GM19397 (cell line): ENCODE measurements at regions not wholly inside any gene's neighbourhood (a gene's known extent, or its start where the extent isn't known, plus 50 kb on each side); places are given as distances from the start of the nearest gene placed in this dataset.
"Not testable (repeated sequence)": the region's sequence is repeated elsewhere in the genome, so short reads cannot be mapped to it uniquely, and the experiment has no call there.

Experiments used
- ATAC-seq: cut with Tn5 transposase; IDR thresholded peaks from one replicate; pipeline ENCODE4 v1.9.1; 2021; ENCODE audit warnings: mild to moderate bottlenecking, moderate library complexity; ENCODE audit not compliant: unreplicated experiment

GRCh38 chr12:90710711-90711110 is 244.3 kb downstream of the CCER1 start:
- no peak for ATAC-seq

GRCh38 chr12:90706036-90706435 is 248.9 kb downstream of the CCER1 start:
- ATAC-seq = no peak

GRCh38 chr12:90695415-90695814 is 259.6 kb downstream of the CCER1 start:
- no peak for ATAC-seq

DNA sequence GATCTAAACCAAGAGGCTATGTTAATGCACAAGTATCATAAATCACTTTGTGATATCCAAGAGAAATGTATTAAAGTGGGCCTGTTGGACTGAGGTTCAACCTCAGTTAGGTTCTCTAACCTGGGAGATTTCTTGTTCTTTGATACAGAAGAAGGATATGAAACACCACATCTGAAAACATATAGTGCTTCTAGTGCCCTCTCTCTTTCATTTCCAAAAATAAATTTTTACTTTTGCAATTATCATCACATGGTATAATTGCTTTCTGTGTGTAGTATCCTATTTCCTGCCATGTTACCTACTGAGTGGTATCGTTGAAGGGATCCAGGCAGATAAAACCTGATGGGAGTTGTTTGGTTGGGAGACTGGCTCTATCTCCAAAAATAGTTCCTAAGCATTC is 264.9 kb downstream of the CCER1 start:
- ATAC-seq = no peak

- ATAC-seq = not testable (repeated sequence)
These were observed 267.3 kb downstream of the CCER1 start for GRCh38 chr12:90687682-90688081.

- ATAC-seq = no peak
These were observed 271.1 kb downstream of the CCER1 start for GRCh38 chr12:90683871-90684270.

DNA sequence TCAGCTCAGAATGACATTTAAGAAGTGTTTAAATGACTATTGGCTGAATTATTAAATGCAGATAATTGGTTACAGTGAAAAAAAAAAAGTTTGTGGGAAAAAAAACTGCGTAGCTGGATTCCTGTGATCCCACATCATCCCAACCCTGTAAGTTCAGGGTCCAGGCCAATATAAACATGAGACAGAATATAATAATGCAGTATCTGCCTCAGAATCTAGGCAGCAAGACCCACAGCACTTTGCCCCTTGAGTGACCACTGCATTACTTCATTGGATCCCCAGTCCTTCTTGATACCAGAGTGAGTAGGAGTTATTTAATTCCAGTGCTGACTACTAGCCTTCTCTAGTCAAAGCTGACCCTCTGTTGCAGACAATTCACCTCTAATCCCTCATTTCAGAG is 272.6 kb downstream of the CCER1 start:
- no peak for ATAC-seq

GRCh38 chr12:90679674-90680073 is 275.3 kb downstream of the CCER1 start:
- ATAC-seq = no peak

GRCh38 chr12:90677552-90677951 is 277.4 kb downstream of the CCER1 start:
- ATAC-seq = no peak

GRCh38 chr12:90677055-90677454 is 277.9 kb downstream of the CCER1 start:
- ATAC-seq = no peak

GRCh38 chr12:90675106-90675505 is 279.9 kb downstream of the CCER1 start:
- no peak for ATAC-seq

GRCh38 chr12:90672081-90672480 is 282.9 kb downstream of the CCER1 start:
- no peak for ATAC-seq

- not testable (repeated sequence) for ATAC-seq
These were observed 291.0 kb downstream of the CCER1 start for GRCh38 chr12:90663949-90664348.

GRCh38 chr12:90659060-90659459 is 295.9 kb downstream of the CCER1 start:
- no peak for ATAC-seq

DNA sequence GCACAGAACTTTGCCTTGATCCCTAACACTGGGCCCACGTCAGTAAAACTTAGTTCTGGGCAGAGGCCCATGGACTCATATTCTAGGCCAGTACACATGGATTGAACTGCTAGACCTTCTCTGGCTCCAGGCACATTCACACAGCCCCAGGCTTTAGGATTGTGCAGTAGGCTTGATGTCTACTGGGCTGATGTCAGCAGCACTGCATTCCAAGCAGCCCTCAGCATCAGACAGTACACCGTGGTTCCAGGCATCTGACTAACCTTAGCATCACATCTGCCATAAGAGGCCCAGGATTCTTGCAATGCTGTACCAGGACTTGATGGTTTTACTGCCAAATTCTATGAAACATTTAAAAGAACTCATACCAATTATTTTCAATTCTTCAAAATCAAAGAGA is 301.9 kb downstream of the CCER1 start:
- ATAC-seq = no peak

- ATAC-seq = no peak
These were observed 302.7 kb downstream of the CCER1 start for GRCh38 chr12:90652280-90652679.

- no peak for ATAC-seq
These were observed 309.8 kb downstream of the CCER1 start for GRCh38 chr12:90645181-90645580.

GRCh38 chr12:90631591-90632212 is 323.3 kb downstream of the CCER1 start:
- ATAC-seq = no peak

- ATAC-seq = no peak
These were observed 325.0 kb downstream of the CCER1 start for GRCh38 chr12:90630006-90630405.

- no peak for ATAC-seq
These were observed 326.8 kb downstream of the CCER1 start for GRCh38 chr12:90628213-90628612.

DNA sequence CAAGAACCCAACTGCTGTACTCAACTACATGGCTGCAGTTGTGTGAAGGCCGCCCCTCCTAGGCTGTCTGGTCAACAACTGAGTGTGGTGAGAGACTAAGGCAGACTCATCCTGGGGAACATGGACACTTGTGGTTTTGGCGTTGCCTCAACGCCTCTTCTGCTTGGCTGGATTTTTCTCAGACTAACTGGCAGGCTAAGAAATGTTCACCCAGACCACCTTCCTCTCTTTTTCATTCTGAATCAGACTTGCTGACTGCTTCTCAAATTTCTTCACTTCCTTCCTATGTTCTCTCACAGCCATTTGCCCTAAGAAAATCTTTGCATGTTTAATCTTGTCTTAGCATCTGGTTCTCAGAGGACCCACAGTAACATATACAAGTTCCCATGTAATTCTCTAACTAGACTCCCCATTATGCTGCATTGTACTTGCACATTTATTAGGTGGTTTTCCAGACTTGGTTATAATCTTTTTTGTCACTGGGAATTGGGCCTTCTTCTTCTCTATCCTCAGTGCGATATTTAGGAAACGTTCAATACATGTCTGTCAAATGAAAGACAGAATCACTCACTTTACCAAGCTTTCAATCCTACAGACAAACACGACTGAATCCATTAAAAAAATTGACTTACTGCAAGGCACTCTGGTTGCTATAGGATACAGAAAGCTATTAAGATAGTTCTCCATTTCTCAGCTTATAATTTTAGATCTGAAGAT is 327.6 kb downstream of the CCER1 start:
- no peak for ATAC-seq

- ATAC-seq = no peak
These were observed 332.5 kb downstream of the CCER1 start for GRCh38 chr12:90622431-90622830.

- no peak for ATAC-seq
These were observed 333.0 kb downstream of the CCER1 start for GRCh38 chr12:90621927-90622326.
